Caco-2 (cell line): ENCODE measurements at regions not wholly inside any gene's neighbourhood (a gene's known extent, or its start where the extent isn't known, plus 50 kb on each side); places are given as distances from the start of the nearest gene placed in this dataset.

Experiments used
- BruUV-seq: library from RNA; stranded (reverse); fragments of 400-500 nt; replicated peaks from 2 replicates; lab custom pipeline; 2021; lab: Mats Ljungman, UMichigan
- CTCF ChIA-PET: fragments of 300-600 bp; sonication (Branson Sonifier 250); formaldehyde crosslinking; loops from one replicate; lab custom pipeline; 2022; ENCODE audit warnings: antibody characterized with exemption; lab: Charles Lee
- POLR2A ChIA-PET: fragments of 300-600 bp; sonication (Branson Sonifier 250); formaldehyde crosslinking; loops from one replicate; lab custom pipeline; 2022; ENCODE audit warnings: antibody characterized with exemption; lab: Charles Lee
- DNase-seq, 2 experiments: peaks; one replicate each; pipeline versions ENCODE4 v3.0.0 to v3.0.0-alpha.2; 2020 to 2022
- H3K27me3 ChIP-seq: replicated peaks from 2 replicates; pipeline ENCODE4 v1.6.0; 2011; ENCODE audit warnings: low read length; ENCODE audit not compliant: control insufficient read depth, insufficient read depth
- H3K36me3 ChIP-seq: 2 replicates; pipeline ENCODE4 v1.5.1; 2011; ENCODE audit warnings: low read length; ENCODE audit not compliant: control insufficient read depth, insufficient read depth
- H3K4me1 ChIP-seq: fragments of 250-450 bp; sonication (Bioruptor Pico); 2 replicates; pipeline ENCODE4 v1.5.1; 2020; ENCODE audit warnings: mild to moderate bottlenecking
- H3K4me3 ChIP-seq: 2 replicates; pipeline ENCODE4 v1.5.1; 2011; ENCODE audit warnings: low read depth, mild to moderate bottlenecking, control low read depth, low read length
- H3K9me3 ChIP-seq: fragments of 250-450 bp; sonication (Bioruptor Pico); 2 replicates; pipeline ENCODE4 v1.5.1; 2020; ENCODE audit warnings: mild to moderate bottlenecking, moderate library complexity
- H3K27ac Mint-ChIP-seq: one replicate; pipeline ENCODE4 v1.8.0; 2022; ENCODE audit warnings: mixed read lengths; ENCODE audit not compliant: unreplicated experiment
- H3K27me3 Mint-ChIP-seq: one replicate; pipeline ENCODE4 v1.8.0; 2022; ENCODE audit warnings: mixed read lengths; ENCODE audit not compliant: insufficient read depth, unreplicated experiment
- H3K36me3 Mint-ChIP-seq: one replicate; pipeline ENCODE4 v1.8.0; 2022; ENCODE audit warnings: mild to moderate bottlenecking, mixed read lengths; ENCODE audit not compliant: insufficient read depth, unreplicated experiment
- H3K4me1 Mint-ChIP-seq: one replicate; pipeline ENCODE4 v1.8.0; 2022; ENCODE audit warnings: low read depth, mixed read lengths; ENCODE audit not compliant: unreplicated experiment
- H3K4me3 Mint-ChIP-seq: one replicate; pipeline ENCODE4 v1.8.0; 2022; ENCODE audit warnings: mild to moderate bottlenecking, moderate library complexity, mixed read lengths; ENCODE audit not compliant: unreplicated experiment
- H3K9me3 Mint-ChIP-seq: one replicate; pipeline ENCODE4 v1.8.0; 2022; ENCODE audit warnings: mixed read lengths; ENCODE audit not compliant: unreplicated experiment
- intact Hi-C: fragments of 100-400 bp; cut with micrococcal nuclease; formaldehyde crosslinking; loops from one replicate; pipeline ENCODE4 v1.10.0; 2022; ENCODE audit not compliant: unreplicated experiment
- TF ChIP-seq, protein P1 (sequence below), 2 experiments: fragments of 200-600 bp in 1 of 2; IDR thresholded peaks; 1 replicate in 1 of 2; 2 replicates in 1 of 2; pipeline versions ENCODE4 v1.5.1 to v1.8.0; 2011 to 2022; ENCODE audit warnings: antibody characterized with exemption in 1 of 2, control low read depth in 1 of 2, inconsistent platforms in 1 of 2, low read depth in 1 of 2, low read length in 1 of 2, mild to moderate bottlenecking in 1 of 2, moderate library complexity in 1 of 2; ENCODE audit not compliant: insufficient read depth in 1 of 2, severe bottlenecking in 1 of 2, unreplicated experiment in 1 of 2

DNA sequence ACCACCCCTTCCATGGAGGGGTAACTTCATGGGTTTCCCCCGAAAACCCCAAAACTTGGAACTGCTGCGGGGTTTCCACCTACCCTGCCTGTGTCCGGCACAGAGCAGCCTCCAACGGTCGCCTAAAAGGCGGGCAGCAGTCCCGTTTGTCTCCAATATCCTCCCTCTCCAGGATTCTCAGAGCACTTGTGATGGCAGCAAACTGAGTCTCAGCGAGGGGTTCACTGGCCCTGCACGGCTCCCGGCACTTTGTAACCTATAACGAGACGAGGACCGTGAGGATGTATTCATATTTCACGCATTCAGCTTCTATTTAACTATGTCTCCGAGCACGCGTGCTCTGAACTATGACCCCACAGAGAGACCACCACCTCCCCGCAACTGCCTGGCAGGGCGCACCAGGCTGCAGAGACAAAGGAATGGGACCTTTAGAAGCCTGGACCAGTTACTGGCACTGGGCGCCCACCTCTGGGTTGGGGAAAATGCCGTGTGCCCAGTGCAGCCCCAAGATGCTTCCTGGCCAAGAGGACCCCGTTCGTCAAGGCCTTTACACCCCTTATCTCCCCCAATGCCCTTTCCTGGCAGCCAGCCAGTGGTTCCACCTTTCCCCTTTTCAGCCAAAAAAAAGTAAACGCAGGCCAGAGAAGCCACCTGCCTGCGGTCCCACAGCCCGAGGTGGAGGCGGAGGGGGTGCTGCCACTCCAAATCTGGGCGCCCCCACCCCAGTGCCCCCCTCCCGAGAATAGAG, 173.1 kb upstream of the RTL1 start:
- H3K27me3 ChIP-seq = no peaks in the 10 kb centered on the region
- no peak for DNase-seq
- intact Hi-C loops = no loop called here
- no peak overlapping the region for H3K4me3 ChIP-seq
- Mint-ChIP-seq H3K4me3 (no peak overlapping the region), H3K9me3 (no peaks in the 10 kb centered on the region), H3K27me3 (peaks cover 7% of the 10 kb centered on the region), H3K4me1 (no peaks in the 10 kb centered on the region), H3K27ac (no peak overlapping the region), H3K36me3 (no peaks in the 10 kb centered on the region)
- H3K4me1 ChIP-seq = no peaks in the 10 kb centered on the region
- ChIA-PET CTCF (no interaction called here), POLR2A (no interaction called here)
- H3K36me3 ChIP-seq = no peaks in the 10 kb centered on the region
- no peaks in the 10 kb centered on the region for H3K9me3 ChIP-seq
- BruUV-seq = no TSS peak
- TF ChIP-seq, protein P1, sequence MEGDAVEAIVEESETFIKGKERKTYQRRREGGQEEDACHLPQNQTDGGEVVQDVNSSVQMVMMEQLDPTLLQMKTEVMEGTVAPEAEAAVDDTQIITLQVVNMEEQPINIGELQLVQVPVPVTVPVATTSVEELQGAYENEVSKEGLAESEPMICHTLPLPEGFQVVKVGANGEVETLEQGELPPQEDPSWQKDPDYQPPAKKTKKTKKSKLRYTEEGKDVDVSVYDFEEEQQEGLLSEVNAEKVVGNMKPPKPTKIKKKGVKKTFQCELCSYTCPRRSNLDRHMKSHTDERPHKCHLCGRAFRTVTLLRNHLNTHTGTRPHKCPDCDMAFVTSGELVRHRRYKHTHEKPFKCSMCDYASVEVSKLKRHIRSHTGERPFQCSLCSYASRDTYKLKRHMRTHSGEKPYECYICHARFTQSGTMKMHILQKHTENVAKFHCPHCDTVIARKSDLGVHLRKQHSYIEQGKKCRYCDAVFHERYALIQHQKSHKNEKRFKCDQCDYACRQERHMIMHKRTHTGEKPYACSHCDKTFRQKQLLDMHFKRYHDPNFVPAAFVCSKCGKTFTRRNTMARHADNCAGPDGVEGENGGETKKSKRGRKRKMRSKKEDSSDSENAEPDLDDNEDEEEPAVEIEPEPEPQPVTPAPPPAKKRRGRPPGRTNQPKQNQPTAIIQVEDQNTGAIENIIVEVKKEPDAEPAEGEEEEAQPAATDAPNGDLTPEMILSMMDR (IDR thresholded peaks at IDR 0.05; ENCODE audit: insufficient read depth in 1 of 2, low read depth in 1 of 2, low read length in 1 of 2, severe bottlenecking in 1 of 2, unreplicated experiment in 1 of 2) = no peak

DNA sequence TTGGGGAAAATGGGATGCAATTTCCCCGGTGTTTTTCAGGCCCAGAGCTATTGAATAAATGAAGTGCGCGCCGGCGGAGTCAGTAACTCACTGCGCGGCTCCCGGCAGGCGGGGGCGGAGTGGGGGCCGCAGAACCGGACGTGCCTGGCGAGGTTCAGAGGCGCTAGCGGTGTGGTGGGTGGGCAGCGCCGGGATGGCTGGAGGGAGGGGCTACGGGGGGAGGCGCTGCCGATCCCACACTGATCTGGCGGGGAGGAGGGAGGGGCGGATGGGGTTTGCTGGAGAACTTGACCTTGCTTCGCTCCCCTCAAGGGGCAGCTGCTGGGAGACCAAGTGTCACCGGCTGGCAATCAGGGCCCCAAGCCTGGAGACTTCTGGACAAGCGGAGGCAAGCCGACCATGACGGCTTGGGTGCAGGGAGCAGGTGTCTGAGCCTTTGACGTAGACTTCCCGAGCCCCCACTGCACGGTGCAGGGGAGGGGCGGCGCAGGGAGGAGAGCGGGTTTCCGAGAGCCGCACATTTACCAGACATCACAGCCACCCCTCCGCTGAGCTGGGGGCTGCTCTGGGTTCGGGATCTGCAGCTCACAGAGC, 174.1 kb upstream of the RTL1 start:
- no peaks in the 10 kb centered on the region for H3K36me3 Mint-ChIP-seq
- H3K4me1 Mint-ChIP-seq = no peaks in the 10 kb centered on the region
- DNase-seq = no peak
- Histone ChIP-seq H3K27me3 (no peaks in the 10 kb centered on the region), H3K4me1 (no peaks in the 10 kb centered on the region), H3K9me3 (no peaks in the 10 kb centered on the region), H3K4me3 (no peak overlapping the region), H3K36me3 (no peaks in the 10 kb centered on the region)
- H3K4me3 Mint-ChIP-seq = no peak overlapping the region
- H3K27ac Mint-ChIP-seq = no peak overlapping the region
- no TSS peak for BruUV-seq
- POLR2A ChIA-PET = no interaction called here
- no peaks in the 10 kb centered on the region for H3K9me3 Mint-ChIP-seq
- H3K27me3 Mint-ChIP-seq = peaks cover 7% of the 10 kb centered on the region
- intact Hi-C loops = no loop called here
- TF ChIP-seq, protein P1 (IDR thresholded peaks at IDR 0.05; ENCODE audit: insufficient read depth in 1 of 2, low read depth in 1 of 2, low read length in 1 of 2, severe bottlenecking in 1 of 2, unreplicated experiment in 1 of 2) = no peak
- CTCF ChIA-PET = no interaction called here

DNA sequence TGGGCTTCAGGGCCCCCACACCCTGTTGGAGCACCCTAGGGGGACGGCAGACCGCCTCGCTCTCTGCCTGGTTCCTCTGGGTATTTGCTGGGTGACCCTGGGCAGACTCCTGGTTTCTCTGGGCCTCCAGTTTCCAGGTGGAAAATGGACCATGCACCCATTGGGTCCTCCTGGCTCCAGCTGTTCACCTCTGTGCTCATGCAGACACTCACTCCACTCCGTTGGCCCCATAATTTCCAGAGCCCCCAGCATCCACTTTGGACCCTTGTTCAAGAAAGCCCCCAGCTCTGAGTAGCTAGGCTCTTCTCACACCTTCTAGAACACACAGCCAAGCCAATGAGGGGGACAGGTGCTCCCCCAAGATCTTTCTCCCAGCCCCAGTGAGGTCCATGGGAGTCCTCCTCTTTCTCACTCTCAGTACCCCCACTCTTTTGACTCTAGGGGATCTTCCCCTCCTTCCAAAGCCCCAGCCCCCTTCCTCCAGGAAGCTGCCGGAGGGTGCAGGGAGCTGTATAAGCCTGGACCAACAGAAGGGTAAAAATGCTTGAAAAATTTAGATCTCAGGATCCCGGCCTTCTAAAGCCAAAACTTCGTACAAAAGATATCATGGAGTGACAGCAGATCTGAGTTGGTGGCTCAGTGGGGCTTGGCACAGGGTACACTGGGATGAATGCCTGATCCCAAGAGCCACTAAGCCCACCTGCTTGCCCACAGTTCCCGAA, 174.8 kb upstream of the RTL1 start:
- ChIA-PET CTCF (no interaction called here), POLR2A (no interaction called here)
- Histone ChIP-seq H3K9me3 (no peaks in the 10 kb centered on the region), H3K27me3 (no peaks in the 10 kb centered on the region), H3K4me1 (no peaks in the 10 kb centered on the region), H3K36me3 (no peaks in the 10 kb centered on the region), H3K4me3 (no peak overlapping the region)
- DNase-seq = no peak
- H3K4me1 Mint-ChIP-seq = no peaks in the 10 kb centered on the region
- BruUV-seq = no TSS peak
- H3K27ac Mint-ChIP-seq = no peak overlapping the region
- peaks cover 7% of the 10 kb centered on the region for H3K27me3 Mint-ChIP-seq
- intact Hi-C loops = no loop called here
- H3K9me3 Mint-ChIP-seq = no peaks in the 10 kb centered on the region
- no peak overlapping the region for H3K4me3 Mint-ChIP-seq
- no peaks in the 10 kb centered on the region for H3K36me3 Mint-ChIP-seq
- TF ChIP-seq, protein P1 (IDR thresholded peaks at IDR 0.05; ENCODE audit: insufficient read depth in 1 of 2, low read depth in 1 of 2, low read length in 1 of 2, severe bottlenecking in 1 of 2, unreplicated experiment in 1 of 2) = no peak
